Left lung (tissue), 4 donors: ENCODE measurements at regions not wholly inside any gene's neighbourhood (a gene's known extent, or its start where the extent isn't known, plus 50 kb on each side); places are given as distances from the start of the nearest gene placed in this dataset.

Source experiments
- ATAC-seq: fragments of 200-7000 bp; cut with Tn5 transposase; one replicate; pipeline ENCODE4 v1.9.1; 2020; ENCODE audit warnings: moderate library complexity
- DNase-seq, 4 donors: peaks; one replicate each; pipeline ENCODE4 v3.0.0-alpha.2; 2013 to 2020
- H3K27ac ChIP-seq, 2 donors: fragments of 200-600 bp; sonication (generic) in 1 of 2; one replicate each; pipeline versions ENCODE4 v1.5.0 to v1.8.0; 2020 to 2021
- H3K27me3 ChIP-seq, 2 donors: fragments of 200-600 bp; sonication (generic) in 1 of 2; one replicate each; pipeline versions ENCODE4 v1.5.0 to v1.8.0; 2020 to 2021
- H3K36me3 ChIP-seq, 2 donors: fragments of 200-600 bp; sonication (generic) in 1 of 2; one replicate each; pipeline versions ENCODE4 v1.5.0 to v1.8.0; 2020 to 2021
- H3K4me1 ChIP-seq, 2 donors: fragments of 200-600 bp; one replicate each; pipeline ENCODE4 v1.8.0; 2021
- H3K4me3 ChIP-seq, 2 donors: fragments of 200-600 bp; sonication (generic) in 1 of 2; one replicate each; pipeline versions ENCODE4 v1.5.0 to v1.8.0; 2020 to 2021; ENCODE audit warnings: mild to moderate bottlenecking in 1 of 2
- H3K9me3 ChIP-seq, 2 donors: fragments of 200-600 bp; sonication (generic) in 1 of 2; one replicate each; pipeline versions ENCODE4 v1.5.0 to v1.8.0; 2020 to 2021
- intact Hi-C, 2 donors: fragments of 100-400 bp; cut with DNase I; formaldehyde crosslinking; loops; one replicate each; pipeline versions ENCODE4 v1.11.2 to v1.14.2; 2022
- TF ChIP-seq, protein P1 (sequence below), 2 donors: fragments of 200-600 bp; sonication (generic) in 1 of 2; IDR thresholded peaks; one replicate each; pipeline versions ENCODE4 v1.5.0 to v1.8.0; 2021; ENCODE audit warnings: antibody characterized with exemption in 2 of 2
- donor health status: DM: no; HTN: yes; CAD: no.
- donor health status: DM: no; HTN: no; CAD: no.

GRCh38 chr1:182003953-182004586 is 57.4 kb downstream of the ZNF648 start:
- H3K27me3 ChIP-seq: no peaks in the 10 kb centered on the region
- no peak overlapping the region for H3K4me3 ChIP-seq
- no peak for ATAC-seq
- H3K27ac ChIP-seq: no peak overlapping the region
- H3K9me3 ChIP-seq: no peaks in the 10 kb centered on the region
- TF ChIP-seq, protein P1, sequence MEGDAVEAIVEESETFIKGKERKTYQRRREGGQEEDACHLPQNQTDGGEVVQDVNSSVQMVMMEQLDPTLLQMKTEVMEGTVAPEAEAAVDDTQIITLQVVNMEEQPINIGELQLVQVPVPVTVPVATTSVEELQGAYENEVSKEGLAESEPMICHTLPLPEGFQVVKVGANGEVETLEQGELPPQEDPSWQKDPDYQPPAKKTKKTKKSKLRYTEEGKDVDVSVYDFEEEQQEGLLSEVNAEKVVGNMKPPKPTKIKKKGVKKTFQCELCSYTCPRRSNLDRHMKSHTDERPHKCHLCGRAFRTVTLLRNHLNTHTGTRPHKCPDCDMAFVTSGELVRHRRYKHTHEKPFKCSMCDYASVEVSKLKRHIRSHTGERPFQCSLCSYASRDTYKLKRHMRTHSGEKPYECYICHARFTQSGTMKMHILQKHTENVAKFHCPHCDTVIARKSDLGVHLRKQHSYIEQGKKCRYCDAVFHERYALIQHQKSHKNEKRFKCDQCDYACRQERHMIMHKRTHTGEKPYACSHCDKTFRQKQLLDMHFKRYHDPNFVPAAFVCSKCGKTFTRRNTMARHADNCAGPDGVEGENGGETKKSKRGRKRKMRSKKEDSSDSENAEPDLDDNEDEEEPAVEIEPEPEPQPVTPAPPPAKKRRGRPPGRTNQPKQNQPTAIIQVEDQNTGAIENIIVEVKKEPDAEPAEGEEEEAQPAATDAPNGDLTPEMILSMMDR (IDR thresholded peaks at IDR 0.05): no peak
- no peaks in the 10 kb centered on the region for H3K4me1 ChIP-seq
- intact Hi-C loops: no loop called here
- no peak for DNase-seq
- H3K36me3 ChIP-seq: no peaks in the 10 kb centered on the region

DNA sequence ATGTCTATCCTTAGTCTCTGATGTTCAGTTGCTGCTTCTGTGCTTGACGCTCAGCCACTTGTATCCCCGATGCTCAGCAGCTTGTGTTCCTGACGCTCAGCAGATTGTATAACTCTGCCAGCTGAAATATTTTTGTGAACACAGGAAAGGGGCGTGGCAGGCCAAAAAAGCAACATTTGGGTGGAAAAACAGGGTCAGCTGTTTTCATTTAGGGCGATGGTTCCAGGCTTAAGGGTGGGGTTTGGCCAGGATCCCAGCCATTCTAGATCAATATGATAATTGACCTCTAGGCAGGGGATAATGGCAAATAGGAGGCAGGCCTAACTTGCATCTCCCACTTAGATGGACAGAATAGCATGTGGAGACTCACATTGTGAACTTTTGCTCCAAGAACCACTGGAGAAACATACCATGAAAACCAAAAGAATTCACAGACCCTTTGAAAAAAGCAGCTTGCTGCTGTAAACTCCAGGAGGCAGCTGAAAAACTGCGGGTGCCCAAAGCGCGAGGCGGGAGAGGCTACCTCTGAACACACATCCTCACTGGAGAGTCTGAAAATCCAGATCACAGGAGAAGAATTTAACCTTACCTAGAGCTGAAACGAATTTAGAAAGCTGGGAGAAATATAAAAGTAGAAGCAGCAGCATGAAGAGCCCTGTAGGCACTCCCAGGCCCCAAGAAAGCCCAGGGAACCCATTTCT is 58.3 kb downstream of the ZNF648 start:
- no peaks in the 10 kb centered on the region for H3K27me3 ChIP-seq
- ATAC-seq (no peak), DNase-seq (no peak)
- H3K9me3 ChIP-seq: no peaks in the 10 kb centered on the region
- no peak overlapping the region for H3K27ac ChIP-seq
- no peaks in the 10 kb centered on the region for H3K4me1 ChIP-seq
- TF ChIP-seq, protein P1 (IDR thresholded peaks at IDR 0.05): no peak
- intact Hi-C loops: no loop called here
- H3K36me3 ChIP-seq: no peaks in the 10 kb centered on the region
- H3K4me3 ChIP-seq: no peak overlapping the region

DNA sequence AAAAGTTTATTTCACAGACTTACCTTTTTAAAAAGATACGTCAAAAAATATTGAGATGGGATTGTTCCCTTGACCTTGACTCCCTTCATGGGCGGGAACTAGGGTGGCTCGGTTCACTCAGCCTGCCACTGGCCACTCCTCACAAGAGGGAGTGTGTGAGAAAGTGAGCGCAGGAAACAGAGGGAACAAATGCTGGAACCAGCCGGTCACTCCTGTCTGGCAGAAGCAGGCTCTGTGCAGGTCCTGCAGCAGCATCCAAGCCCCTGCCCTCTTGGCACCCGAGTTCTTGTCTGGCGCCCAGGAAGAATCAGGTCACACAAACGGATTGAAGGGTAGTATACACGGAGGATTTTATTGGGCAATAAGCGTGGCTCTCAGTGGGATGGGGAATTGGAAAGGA is 58.9 kb downstream of the ZNF648 start:
- TF ChIP-seq, protein P1 (IDR thresholded peaks at IDR 0.05): no peak
- Histone ChIP-seq H3K27ac (no peak overlapping the region), H3K27me3 (no peaks in the 10 kb centered on the region), H3K9me3 (no peaks in the 10 kb centered on the region), H3K36me3 (no peaks in the 10 kb centered on the region), H3K4me1 (no peaks in the 10 kb centered on the region), H3K4me3 (no peak overlapping the region)
- ATAC-seq (no peak), DNase-seq (no peak)
- intact Hi-C loops: no loop called here

DNA sequence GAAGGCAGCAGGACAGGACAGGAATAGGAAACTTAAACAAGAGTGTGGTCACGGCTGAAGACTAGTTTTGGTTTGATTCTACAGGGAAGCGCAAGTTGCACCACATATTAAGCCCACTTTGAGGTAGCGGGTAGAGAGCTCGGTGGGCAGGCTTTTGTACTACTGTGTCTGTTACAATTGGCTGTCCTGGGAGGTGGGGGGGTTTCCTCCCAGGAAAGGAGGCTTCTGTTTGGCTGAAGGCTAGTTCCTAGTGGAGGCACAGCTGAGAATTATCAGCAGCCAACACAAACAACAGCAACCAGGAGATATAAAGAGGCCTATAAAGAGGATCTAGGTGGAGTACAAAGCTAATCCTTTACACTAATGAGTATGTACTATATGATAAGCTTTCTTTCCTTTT is 62.7 kb downstream of the ZNF648 start:
- ATAC-seq: no peak
- intact Hi-C loops: no loop called here
- TF ChIP-seq, protein P1 (IDR thresholded peaks at IDR 0.05): no peak
- no peak for DNase-seq
- Histone ChIP-seq H3K27ac (no peak overlapping the region), H3K9me3 (no peaks in the 10 kb centered on the region), H3K4me1 (no peaks in the 10 kb centered on the region), H3K36me3 (no peaks in the 10 kb centered on the region), H3K27me3 (peaks cover 0 to 5% of the 10 kb centered on the region in 2 donors), H3K4me3 (no peak overlapping the region)

DNA sequence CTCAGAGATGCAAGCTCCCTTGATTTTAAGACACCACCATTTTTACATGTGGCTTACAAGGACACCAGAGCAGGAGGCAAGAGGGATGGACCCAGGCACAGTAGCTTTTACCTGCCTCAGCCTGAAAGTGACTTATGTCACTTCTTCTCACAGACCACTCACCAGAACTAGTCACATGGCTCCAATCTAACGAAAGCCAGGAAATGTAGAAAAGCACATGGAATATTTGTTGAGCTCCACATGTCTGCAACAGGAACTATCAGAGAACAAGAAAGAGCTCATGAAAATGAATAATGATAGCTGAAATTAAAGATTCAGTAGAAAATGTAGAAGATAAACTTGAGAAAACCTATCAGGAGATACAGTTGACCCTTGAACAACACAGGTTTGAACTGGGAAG is 69.4 kb downstream of the ZNF648 start:
- Histone ChIP-seq H3K9me3 (no peaks in the 10 kb centered on the region), H3K36me3 (no peaks in the 10 kb centered on the region), H3K27me3 (peaks cover 0 to 5% of the 10 kb centered on the region in 2 donors), H3K4me1 (no peaks in the 10 kb centered on the region), H3K27ac (no peak overlapping the region), H3K4me3 (no peak overlapping the region)
- DNase-seq (no peak), ATAC-seq (no peak)
- TF ChIP-seq, protein P1 (IDR thresholded peaks at IDR 0.05): no peak
- intact Hi-C loops: no loop called here
